ENCODE measurements at regions not wholly inside any gene's neighbourhood (a gene's known extent, or its start where the extent isn't known, plus 50 kb on each side); places are given as distances from the start of the nearest gene placed in this dataset.

DNA sequence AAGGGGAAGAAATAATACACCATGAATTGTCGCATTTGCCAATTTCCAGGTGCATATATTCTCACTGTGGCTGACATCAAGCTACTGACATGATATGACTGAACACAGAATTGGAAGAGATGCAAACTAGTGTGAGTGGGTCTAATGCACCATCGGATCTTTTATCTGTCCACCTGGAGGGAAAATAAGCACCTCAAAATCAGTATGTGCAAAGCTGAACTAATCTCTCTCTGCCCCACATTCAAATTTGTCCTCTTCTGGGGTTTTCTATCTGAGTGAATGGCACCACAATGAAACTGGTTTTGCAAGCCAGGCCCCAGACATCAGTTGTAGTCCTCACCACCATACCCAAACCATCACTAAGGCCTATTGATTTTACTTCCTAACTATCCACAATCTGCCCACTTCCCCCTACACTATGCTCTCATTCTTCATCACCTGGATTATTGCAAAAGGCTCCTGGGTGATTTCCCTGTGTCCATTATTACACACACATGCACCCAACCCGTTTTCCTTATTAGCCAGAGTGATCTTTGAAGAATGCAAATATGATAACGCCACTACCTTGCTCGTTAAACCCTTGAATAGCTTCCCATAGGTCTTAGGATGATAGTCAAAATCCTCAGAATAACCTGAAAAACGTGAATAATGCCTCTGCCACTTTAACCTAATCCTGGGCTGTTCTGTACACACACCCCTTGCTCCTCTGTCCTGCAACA is 159.0 kb upstream of the GMDS start:
- TF ChIP-seq ZNF274 (IDR thresholded peaks at IDR 0.05; ENCODE audit: low read depth, low read length) (no peak), YY1 (IDR thresholded peaks at IDR 0.05; ENCODE audit: insufficient read depth, insufficient read length) (no peak)

All from NT2/D1 (cell line).